ENCODE measurements at regions not wholly inside any gene's neighbourhood (a gene's known extent, or its start where the extent isn't known, plus 50 kb on each side); places are given as distances from the start of the nearest gene placed in this dataset.

DNA sequence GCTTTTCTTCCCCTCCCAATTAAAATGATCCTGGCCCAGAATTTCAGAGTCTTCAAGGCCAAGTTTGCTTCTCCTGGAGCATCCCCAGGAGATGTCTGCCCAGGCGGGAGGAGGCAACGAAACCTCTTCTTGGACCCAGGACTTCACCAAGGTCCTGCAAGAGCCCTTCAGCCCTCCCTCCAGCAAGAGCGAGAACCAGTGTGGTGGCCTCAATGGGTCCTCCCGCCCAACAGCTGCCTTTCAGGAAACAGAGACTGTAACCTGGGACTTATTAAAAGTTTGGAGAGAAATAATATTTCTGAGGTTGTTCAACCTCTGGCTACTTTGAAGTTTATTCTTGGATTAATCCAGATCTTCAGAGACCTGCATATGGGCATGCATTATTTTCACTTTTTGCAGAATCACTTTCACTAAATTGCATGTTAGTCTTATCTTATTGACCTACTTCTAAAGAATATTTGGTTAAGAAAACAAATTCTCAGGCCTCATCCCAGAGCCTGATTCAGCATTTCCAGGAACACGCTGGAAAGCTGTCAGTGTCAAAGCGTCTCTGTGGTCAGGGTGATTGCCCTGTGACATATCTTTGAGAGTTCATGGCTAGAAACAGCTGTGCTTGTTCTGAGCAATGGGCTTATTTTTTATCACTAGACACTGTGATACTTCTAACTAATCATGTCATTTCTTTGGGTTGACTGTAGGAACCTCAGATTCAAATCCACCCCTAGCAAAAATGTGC, 66.0 kb upstream of the CLDN14 start:
- TF ChIP-seq, protein P1, sequence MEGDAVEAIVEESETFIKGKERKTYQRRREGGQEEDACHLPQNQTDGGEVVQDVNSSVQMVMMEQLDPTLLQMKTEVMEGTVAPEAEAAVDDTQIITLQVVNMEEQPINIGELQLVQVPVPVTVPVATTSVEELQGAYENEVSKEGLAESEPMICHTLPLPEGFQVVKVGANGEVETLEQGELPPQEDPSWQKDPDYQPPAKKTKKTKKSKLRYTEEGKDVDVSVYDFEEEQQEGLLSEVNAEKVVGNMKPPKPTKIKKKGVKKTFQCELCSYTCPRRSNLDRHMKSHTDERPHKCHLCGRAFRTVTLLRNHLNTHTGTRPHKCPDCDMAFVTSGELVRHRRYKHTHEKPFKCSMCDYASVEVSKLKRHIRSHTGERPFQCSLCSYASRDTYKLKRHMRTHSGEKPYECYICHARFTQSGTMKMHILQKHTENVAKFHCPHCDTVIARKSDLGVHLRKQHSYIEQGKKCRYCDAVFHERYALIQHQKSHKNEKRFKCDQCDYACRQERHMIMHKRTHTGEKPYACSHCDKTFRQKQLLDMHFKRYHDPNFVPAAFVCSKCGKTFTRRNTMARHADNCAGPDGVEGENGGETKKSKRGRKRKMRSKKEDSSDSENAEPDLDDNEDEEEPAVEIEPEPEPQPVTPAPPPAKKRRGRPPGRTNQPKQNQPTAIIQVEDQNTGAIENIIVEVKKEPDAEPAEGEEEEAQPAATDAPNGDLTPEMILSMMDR (IDR thresholded peaks at IDR 0.05): no peak
- no peak for TF ChIP-seq POLR2A (IDR thresholded peaks at IDR 0.05)

Measured in body of pancreas (tissue), 4 donors.